ENCODE measurements at regions not wholly inside any gene's neighbourhood (a gene's known extent, or its start where the extent isn't known, plus 50 kb on each side); places are given as distances from the start of the nearest gene placed in this dataset.

GRCh38 chr9:663541-663940 lies 178.0 kb upstream of the DMRT1 start:
- intact Hi-C loops (cut with DNase I; ENCODE audit: low total_unique reads) = no loop called here
- DNase-seq (ENCODE audit: low spot score in 2 of 2) = no peak

GRCh38 chr9:665296-665695 lies 176.2 kb upstream of the DMRT1 start:
- TF ChIP-seq POLR2A (IDR thresholded peaks at IDR 0.05) = no peak
- no peak for TF ChIP-seq CTCF (IDR thresholded peaks at IDR 0.05)
- H3K4me3 ChIP-seq (ENCODE audit: low read depth, poor library complexity, severe bottlenecking) = no peak overlapping the region
- 72 to 85% methylated on average over 2 of the region's 2 CpGs for WGBS, 2 donors
- DNase-seq (ENCODE audit: low spot score in 2 of 2) = no peak
- intact Hi-C loops (cut with DNase I; ENCODE audit: low total_unique reads) = no loop called here

More at GRCh38 chr9:663541-663940, 178.0 kb upstream of the DMRT1 start:
- no peak overlapping the region for H3K4me3 ChIP-seq (ENCODE audit: low read depth, poor library complexity, severe bottlenecking)
- WGBS, 2 donors = 16 to 31% methylated on average over 3 of the region's 3 CpGs
- TF ChIP-seq CTCF (IDR thresholded peaks at IDR 0.05) (no peak), POLR2A (IDR thresholded peaks at IDR 0.05) (no peak)

- no peak for TF ChIP-seq POLR2A (IDR thresholded peaks at IDR 0.05)
- no peak for TF ChIP-seq CTCF (IDR thresholded peaks at IDR 0.05)
- 88 to 92% methylated on average over 2 of the region's 2 CpGs for WGBS, 2 donors
- DNase-seq (ENCODE audit: low spot score in 2 of 2) = no peak
- H3K4me3 ChIP-seq (ENCODE audit: low read depth, poor library complexity, severe bottlenecking) = no peak overlapping the region
- intact Hi-C loops (cut with DNase I; ENCODE audit: low total_unique reads) = no loop called here
Measured at GRCh38 chr9:671997-672396, 169.5 kb upstream of the DMRT1 start.

- 55 to 80% methylated on average over 3 to 4 of the region's 4 CpGs for WGBS, 2 donors
- TF ChIP-seq POLR2A (IDR thresholded peaks at IDR 0.05) = no peak
- no peak for TF ChIP-seq CTCF (IDR thresholded peaks at IDR 0.05)
- intact Hi-C loops (cut with DNase I; ENCODE audit: low total_unique reads) = no loop called here
- no peak overlapping the region for H3K4me3 ChIP-seq (ENCODE audit: low read depth, poor library complexity, severe bottlenecking)
- no peak for DNase-seq (ENCODE audit: low spot score in 2 of 2)
Measured at GRCh38 chr9:672851-673250, 168.6 kb upstream of the DMRT1 start.

GRCh38 chr9:673264-673965 lies 168.1 kb upstream of the DMRT1 start:
- 46 to 56% methylated on average over 9 of the region's 9 CpGs for WGBS, 2 donors
- intact Hi-C loops (cut with DNase I; ENCODE audit: low total_unique reads) = no loop called here
- H3K4me3 ChIP-seq (ENCODE audit: low read depth, poor library complexity, severe bottlenecking) = no peak overlapping the region
- no peak for DNase-seq (ENCODE audit: low spot score in 2 of 2)
- TF ChIP-seq POLR2A (IDR thresholded peaks at IDR 0.05) (no peak), CTCF (IDR thresholded peaks at IDR 0.05) (no peak)

All from lower leg skin (tissue), 4 donors.